Ishikawa (cell line): ENCODE measurements at regions not wholly inside any gene's neighbourhood (a gene's known extent, or its start where the extent isn't known, plus 50 kb on each side); places are given as distances from the start of the nearest gene placed in this dataset.

ENCODE experiments used
- CEBPB ChIP-seq: IDR thresholded peaks from 2 replicates; pipeline ENCODE4 v1.6.1; 2012
- CREB1 ChIP-seq: IDR thresholded peaks from 2 replicates; pipeline ENCODE4 v1.6.1; 2012; ENCODE audit warnings: low read depth
- EGR1 ChIP-seq: IDR thresholded peaks from 2 replicates; pipeline ENCODE4 v1.6.1; 2012
- EP300 ChIP-seq: IDR thresholded peaks from 2 replicates; pipeline ENCODE4 v1.6.1; 2012; ENCODE audit warnings: borderline replicate concordance
- FOXM1 ChIP-seq: IDR thresholded peaks from 2 replicates; pipeline ENCODE4 v1.6.1; 2012; ENCODE audit warnings: low read depth, borderline replicate concordance
- MAX ChIP-seq: IDR thresholded peaks from 2 replicates; pipeline ENCODE4 v1.6.1; 2012
- NFIC ChIP-seq: IDR thresholded peaks from 2 replicates; pipeline ENCODE4 v1.6.1; 2012
- RAD21 ChIP-seq: IDR thresholded peaks from 2 replicates; pipeline ENCODE4 v1.6.1; 2012; ENCODE audit warnings: low read depth
- REST ChIP-seq: IDR thresholded peaks from 2 replicates; pipeline ENCODE4 v1.6.1; 2012; ENCODE audit warnings: low read depth, mild to moderate bottlenecking
- TAF1 ChIP-seq: IDR thresholded peaks from 2 replicates; pipeline ENCODE4 v1.6.1; 2012; ENCODE audit warnings: low read depth, mild to moderate bottlenecking
- TCF12 ChIP-seq: IDR thresholded peaks from 2 replicates; pipeline ENCODE4 v1.6.1; 2012; ENCODE audit warnings: low read depth
- TEAD4 ChIP-seq: IDR thresholded peaks from 2 replicates; pipeline ENCODE4 v1.6.1; 2012
- USF1 ChIP-seq: IDR thresholded peaks from 2 replicates; pipeline ENCODE4 v1.6.1; 2012
- YY1 ChIP-seq: IDR thresholded peaks from 2 replicates; pipeline ENCODE4 v1.6.1; 2012; ENCODE audit warnings: low read depth
- ZBTB7A ChIP-seq: IDR thresholded peaks from 2 replicates; pipeline ENCODE4 v1.6.1; 2012; ENCODE audit warnings: low read depth

- TF ChIP-seq MAX, result no peak
- no peak for TF ChIP-seq CEBPB
- no peak for TF ChIP-seq REST
- TF ChIP-seq YY1, result no peak
- TF ChIP-seq TCF12, result no peak
- no peak for TF ChIP-seq CREB1
- TF ChIP-seq ZBTB7A, result no peak
Measured at GRCh38 chr10:90605506-90605905, 252.3 kb downstream of the HTR7 start.

- TF ChIP-seq EP300, result no peak
- TF ChIP-seq NFIC, result no peak
- TF ChIP-seq USF1, result no peak
- no peak for TF ChIP-seq MAX
- TF ChIP-seq REST, result no peak
- TF ChIP-seq TEAD4, result no peak
- TF ChIP-seq TAF1, result no peak
- no peak for TF ChIP-seq EGR1
- TF ChIP-seq CREB1, result no peak
- no peak for TF ChIP-seq FOXM1
- TF ChIP-seq ZBTB7A, result no peak
- TF ChIP-seq RAD21, result no peak
- no peak for TF ChIP-seq YY1
- TF ChIP-seq CEBPB, result no peak
- no peak for TF ChIP-seq TCF12
Measured at GRCh38 chr10:90612276-90612675, 245.6 kb downstream of the HTR7 start.

GRCh38 chr10:90614631-90615030, 243.2 kb downstream of the HTR7 start:
- no peak for TF ChIP-seq NFIC
- TF ChIP-seq TEAD4, result no peak
- no peak for TF ChIP-seq TAF1
- no peak for TF ChIP-seq RAD21
- no peak for TF ChIP-seq REST
- no peak for TF ChIP-seq USF1
- no peak for TF ChIP-seq EP300
- no peak for TF ChIP-seq MAX
- TF ChIP-seq YY1, result no peak

- TF ChIP-seq CREB1 (no peak), REST (peak; percentile 94)
Measured at GRCh38 chr10:90621577-90621976, 236.3 kb downstream of the HTR7 start.
